Fibroblast of skin of right quadriceps (primary cell): ENCODE measurements at regions not wholly inside any gene's neighbourhood (a gene's known extent, or its start where the extent isn't known, plus 50 kb on each side); places are given as distances from the start of the nearest gene placed in this dataset.

Experiments used
- DNase-seq: peaks from one replicate; pipeline ENCODE4 v3.0.0-alpha.2; 2013

DNA sequence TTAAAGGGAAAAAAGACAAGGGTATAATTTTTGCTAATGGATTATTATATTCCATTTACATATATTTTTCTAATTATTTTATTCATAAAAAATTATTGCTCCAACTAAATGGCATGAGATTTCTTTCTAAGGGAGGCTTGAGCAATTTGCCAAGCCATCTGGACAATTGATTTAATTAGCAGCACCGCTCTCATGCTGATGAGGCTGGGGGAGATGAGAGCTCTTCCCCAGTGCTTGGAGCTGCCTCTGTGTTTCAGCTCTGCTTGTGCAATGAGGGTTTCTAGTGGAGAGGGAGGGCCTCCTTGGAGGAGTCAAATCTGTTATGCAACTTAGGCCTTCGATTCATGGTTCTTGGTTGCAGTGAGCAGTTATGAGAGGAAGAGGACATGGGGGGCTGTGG lies 574.3 kb downstream of the TCERG1L start:
- no peak for DNase-seq

DNA sequence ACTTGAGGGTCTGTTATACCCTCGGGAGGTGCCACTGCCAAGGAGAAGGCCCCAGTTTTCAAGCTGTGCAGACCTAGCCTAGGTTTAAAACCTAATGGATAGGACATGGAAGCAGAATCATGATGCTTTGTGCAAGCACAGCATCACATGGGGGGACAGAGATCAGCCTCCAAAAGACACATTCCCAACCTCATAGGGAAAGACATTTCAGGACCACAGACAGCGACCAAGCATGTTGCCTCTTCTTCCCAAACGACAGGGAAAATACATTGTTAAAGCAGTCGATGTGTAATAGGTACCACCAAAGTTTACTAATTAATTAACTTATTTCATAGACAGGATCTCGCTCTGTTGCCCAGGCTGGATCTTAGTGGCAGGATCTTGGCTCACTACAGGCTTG lies 573.9 kb downstream of the TCERG1L start:
- no peak for DNase-seq

DNA sequence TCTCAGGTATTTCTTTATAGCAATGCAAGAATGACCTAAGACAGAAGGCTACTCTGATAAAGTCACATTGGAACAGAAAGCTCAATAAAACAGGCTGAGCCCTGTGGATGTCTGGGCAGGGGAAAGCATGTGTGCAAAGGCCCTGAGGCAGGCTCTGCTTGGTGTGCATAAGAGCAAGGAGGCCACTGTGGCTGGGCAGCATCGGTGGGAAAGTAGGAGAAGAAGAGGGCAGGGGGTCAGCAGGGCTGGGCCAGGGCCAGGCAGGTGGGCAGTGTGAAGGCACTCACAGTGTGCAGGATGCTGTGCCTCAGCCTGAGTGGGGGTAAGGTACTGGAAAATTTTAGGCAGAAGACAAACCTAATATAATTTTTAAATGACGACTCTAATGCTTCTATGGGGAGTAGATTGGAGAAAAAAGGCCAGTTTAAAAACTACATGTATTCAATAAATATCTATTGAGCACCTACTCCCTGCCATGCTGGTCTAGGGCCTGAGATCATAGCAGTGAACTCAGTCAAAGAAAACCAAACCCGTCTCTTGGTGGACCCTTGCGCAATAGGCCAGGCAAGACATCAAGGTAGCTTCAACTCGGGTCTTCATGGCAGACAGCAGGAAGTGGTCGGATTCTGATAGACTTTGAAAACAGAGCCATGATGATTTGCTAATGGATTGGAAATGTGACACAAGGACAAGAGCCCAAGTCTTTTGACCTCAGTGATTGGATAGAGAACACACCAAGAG lies 572.3 kb downstream of the TCERG1L start:
- no peak for DNase-seq

DNA sequence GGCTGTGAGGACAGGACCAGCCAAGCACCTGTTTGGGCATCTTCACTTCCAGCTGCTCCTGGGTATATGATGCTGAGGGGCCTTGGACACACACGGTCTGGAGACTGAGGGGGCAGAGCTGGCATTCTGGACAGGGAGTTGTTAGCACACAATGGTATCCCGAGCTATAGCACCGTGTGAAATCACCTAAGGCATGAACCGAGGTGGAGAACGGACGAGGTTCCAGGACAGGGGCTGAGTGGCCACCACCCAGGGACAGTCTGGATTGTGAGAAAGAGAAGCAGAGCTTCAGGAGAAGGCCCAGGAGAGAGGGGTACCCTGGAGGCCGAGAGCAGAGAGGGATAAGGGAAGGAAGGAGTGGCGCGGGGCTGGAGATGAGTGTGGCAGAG lies 571.8 kb downstream of the TCERG1L start:
- no peak for DNase-seq

DNA sequence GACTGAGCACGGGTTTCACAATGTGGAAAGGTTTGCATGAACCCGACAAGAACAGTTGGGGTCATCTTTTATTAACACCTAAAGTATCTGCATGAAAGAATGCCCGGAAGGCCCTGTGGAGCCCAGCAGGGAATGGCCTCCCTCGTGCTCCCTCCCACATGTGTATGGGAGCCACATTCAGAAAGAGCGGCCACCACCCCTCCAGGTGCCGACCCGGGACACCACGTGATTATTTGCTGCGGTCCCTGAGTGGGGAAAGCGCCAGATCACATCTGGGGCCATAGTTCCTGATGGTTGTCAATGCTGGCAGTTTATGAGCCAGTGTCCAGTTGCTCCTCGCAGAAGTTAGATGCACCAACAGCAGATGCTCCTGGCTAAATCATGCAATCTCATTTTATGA lies 571.4 kb downstream of the TCERG1L start:
- DNase-seq: no peak

DNA sequence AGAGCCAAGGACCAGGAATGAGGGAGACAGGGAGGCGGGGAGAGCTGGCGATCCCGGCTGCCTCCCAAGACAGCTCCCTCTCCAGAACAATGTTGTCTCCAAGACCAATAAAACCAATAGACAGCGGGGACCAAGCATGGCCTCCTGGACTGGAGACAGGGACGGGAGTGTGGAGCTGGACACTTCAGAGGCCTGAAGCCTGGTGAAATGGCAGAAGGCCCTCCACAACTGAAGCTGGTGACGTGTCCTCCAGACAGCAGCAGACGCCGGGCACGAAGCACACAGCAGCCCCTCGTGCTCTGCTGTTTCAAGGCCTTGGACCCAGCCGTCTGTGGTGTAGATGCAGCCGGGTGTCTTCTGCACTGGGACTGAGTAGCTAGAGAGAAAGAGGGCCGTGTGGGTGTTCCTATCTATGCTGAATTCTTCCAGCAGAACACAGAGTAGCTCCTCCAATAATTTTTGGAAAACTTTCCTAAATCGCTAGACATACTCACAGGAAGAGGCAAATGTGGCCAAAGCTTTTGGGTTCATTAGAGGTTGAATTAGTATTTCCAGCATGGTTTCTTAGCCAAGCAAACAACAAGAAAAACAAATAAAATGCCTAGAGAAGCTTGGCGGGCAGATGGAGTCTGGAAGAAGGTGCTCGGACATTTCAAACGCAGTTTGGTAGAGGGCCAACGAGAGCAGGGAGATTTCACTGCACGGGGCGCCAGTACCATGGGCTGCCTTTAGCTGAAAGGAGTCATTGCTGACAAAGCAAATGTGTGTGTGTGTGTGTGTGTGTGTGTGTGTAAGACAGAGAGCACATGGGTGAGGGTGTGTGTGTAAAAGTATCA lies 570.4 kb downstream of the TCERG1L start:
- DNase-seq: no peak

DNA sequence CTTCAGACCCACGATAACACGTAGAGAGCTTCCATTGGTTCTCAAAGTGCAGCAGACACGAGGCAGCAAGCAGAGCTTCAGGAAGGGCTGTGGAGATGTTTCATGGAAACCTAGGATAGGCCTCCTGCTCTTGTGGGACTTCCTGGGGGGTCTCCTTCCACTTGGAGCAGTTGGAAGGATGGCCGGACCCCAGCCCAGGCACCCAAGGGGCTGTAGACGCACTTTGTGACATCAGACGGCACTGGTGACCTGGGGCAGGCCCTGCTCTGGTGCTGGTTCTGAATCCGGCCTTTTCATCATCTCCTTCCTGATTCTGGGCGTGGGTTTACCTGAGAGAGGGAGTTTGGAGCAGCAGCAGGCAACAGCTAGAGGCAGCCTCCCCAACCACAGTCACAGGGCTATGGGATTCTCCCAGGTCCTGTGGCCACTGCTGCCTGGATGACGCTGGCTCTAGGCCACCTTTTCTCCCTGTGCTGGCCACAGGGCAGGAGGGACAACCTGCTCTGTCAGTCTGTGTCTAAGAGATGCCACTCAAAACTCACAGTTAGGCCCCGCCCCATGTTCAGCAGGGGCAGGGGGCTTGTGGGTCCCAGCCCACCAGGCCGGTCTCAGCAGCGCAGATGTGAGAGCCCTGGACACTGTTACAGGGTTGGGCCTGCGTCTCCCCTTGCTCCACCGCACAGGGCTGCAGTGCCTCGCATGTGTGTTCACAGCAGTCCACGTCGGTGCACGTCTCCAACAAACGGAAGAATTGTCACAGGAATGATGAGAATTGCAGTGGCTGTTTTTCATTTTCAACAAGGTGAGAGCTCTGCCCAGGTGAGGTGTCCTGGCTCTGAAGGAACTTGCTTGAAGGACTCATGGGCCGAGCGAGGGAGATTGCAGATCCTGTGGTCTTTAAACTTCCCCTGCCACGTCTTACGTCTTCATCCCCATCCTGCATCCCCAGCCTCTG lies 569.3 kb downstream of the TCERG1L start:
- no peak for DNase-seq

DNA sequence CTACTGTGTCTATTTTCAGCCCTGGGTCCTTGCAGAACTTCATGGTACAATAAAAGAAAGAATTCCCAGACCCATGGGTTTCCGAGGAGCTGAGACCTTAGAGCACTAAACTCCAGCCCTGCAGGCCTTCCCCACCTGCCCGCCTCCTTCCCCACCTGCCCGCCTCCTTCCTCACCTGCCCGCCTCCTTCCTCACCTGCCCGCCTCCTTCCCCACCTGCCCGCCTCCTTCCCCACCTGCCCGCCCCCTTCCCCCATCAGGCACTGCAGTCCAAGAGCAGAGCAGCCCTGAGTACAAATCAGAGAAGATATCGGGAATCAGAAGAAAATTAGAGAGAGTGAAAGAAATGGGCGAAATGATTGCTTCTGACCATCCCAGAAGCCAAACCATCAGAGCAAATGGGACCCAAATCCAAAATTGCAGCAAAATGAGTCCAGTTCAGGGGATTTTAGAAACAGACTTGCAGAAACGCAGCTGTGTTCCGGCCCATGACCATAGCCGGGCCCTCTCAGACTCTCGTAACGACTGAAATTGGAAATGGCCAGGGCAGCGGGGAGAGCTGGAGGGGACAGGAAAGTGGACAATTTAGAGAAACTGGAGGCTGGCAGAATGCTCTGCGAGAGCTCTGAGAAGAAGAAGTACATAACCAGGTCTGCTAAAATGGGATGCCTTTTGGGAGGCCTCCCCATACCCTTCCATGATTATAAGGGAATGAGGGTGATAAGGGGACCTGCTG lies 568.4 kb downstream of the TCERG1L start:
- no peak for DNase-seq

DNA sequence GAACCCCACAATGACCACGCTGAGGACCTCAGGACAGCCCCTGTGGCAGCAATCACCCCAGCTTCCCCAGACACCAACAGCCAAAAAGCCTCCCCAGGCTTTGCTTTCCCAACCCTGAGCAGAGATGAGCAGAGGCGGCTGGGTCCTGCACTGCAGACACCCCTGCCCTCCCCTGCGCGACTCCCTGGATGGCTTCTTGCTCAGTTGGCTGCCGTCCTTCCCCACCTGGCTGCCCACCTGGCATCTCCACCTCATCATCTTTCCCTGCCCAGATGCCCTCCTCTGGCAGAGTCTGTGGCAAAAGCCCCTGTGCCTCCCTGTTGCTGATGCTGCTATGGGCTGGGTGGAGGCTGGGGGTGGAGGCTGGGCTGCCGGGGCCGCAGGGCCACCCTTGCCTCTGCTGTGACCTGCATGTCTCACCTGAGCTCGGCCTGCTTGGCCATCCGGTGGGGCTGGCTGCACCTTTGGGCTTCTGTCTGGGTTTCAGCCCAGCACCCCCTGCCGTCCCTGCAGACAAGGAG lies 567.7 kb downstream of the TCERG1L start:
- no peak for DNase-seq

DNA sequence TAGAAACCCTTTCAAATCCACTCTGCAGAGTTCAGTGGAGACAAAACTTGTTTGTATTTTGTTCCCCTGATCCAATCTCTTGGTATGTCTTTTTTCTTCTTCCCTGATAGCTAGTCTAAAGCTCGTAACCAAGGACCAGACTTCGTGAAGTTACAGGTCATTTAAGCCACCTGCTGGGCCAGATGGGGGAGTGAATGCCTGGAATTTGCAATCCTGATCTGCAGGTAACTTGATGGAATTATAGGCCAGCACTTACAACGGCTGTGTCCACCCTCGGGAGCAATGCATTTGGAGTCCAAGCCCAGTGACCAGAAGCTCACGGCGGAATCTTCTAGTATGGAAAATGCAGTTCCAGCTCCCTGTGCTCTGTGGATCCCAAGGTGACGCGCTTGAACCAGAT lies 566.9 kb downstream of the TCERG1L start:
- no peak for DNase-seq

DNA sequence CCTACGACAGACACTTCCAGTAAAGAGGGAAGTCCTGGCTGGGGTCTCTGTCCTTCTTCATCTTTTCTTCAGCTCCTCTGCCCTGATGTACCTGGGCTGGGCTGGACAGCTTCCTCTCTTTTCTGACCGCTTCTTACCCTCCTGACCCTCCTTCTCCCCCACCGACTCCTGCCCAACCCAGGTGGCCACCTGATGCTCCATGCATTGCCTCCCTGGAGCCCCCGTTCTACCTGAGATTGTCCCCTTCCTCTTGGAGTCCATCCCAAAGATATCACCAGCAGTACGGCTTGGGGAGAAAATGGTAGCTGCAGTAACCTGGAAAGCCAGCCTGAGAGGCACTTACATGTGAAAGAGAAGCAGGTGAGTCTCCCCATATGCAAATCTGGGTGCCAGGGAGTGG lies 566.3 kb downstream of the TCERG1L start:
- DNase-seq: no peak

DNA sequence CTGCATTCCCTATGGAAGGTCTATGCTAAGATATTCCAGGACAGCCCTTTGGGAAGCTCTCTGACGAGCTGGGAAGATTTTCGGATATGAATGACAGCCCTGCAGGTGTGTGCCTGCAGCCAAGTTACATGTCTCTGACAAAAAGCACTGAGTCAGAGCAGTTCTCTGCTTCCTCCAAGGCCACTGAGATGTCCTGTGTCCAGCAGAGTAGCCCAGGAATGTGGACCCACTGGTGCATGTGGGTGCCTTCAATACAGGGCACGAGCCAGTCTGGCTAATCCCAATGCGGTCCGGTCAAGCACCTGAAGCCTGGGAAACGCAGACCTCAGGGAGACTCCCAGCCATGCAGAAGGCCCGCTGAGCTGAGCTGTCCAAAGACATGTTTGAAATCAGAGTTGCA lies 565.7 kb downstream of the TCERG1L start:
- DNase-seq: no peak

DNA sequence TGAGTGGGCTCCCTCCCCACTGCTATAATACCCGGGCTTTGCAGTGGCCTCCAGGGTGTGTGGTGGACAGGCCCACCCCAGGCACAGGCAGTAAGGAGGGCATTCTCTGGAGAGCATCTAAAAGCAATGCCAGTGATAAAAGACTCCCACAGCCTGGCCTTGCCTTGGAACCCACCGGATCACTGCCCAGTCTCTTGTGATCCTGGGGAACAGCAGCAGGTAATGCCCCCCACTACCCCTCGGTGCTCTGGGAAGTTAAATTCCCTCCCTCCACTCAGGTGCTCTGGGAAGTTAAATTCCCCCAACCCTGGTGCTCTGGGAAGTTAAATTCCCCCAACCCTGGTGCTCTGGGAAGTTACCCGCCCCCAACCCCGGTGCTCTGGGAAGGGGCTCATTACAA lies 565.2 kb downstream of the TCERG1L start:
- no peak for DNase-seq

DNA sequence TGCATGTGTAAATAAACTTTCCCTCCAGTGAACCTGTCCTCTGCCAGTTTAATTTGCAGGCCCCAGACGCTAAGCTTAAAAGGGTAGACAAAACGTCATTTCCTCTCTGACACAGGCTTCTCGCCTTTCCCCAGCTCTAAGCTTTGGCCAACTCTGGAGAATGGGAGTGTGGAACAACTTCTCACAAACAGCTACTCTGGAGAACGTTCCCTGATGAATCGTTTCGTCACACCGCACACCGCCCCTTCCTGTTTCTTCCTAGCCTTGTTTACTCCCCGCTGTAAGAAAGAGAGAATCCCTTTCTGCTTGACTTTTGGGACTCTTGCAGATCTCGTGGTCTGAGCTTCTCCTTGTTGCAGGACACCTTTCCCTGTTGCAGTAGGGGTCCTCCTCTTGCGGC lies 564.2 kb downstream of the TCERG1L start:
- no peak for DNase-seq

DNA sequence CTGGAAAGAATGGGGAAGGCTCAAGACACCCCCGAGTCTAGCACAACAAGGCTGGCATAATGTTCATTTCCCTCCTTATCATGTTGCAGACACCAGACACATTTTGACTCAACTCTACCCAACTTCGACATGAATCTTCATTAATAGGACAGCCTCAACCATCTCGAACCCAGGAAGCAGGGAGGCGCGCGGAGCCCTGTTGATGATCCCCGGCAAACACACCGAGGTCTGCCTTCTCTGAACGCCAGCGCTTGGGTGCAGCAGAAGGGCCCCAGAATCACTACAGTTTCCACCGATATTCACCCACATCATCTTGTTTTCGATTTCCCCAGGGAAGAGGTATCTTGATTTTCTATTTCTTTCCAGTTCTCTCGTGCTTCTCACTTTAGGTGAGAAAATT lies 563.6 kb downstream of the TCERG1L start:
- no peak for DNase-seq

DNA sequence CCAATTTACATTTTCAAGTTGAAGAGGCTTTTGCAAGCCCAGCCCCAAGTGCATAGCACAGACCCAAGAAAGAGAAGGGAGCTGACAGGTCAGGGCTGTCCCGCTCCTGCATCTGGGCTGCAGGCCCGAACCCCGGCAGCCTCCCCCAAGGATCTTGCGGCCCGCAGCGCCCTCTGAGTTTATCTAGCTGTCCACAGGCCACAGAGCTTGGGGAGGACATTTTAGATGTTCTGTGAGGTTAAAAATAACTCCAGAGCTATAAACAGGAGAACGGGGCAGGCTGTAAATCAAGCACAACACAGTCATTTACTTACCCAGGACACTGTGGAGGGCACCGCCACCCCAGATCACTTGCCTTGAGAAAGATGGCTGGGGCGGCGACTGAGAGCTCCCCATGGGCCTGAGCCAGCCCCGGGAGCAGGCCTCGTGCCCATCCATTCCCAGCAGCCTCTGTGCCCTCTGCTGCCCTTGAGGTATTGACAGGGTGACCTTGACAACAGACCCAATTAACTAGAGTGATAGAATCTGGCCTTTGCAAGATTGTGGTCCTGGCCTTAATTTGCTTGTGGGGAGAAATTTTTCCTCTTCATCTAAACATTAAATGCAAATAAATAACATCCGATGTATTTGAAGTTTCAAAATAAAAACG lies 563.0 kb downstream of the TCERG1L start:
- no peak for DNase-seq

DNA sequence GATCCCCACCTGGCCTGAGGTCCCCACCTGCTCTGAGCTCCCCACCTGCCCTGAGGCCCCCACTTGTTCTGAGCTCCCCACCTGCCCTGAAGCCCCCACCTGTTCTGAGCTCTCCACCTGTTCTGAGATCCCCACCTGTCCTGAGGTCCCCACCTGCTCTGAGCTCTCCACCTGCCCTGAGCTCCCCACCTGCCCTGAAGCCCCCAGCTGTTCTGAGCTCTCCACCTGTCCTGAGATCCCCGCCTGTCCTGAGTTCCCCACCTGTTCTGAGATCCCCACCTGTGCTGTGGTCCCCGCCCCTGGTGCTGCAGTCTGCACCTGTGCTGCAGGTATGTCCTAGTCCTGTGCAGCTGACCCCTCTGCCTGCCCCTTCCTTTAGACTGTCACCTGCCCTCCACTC lies 561.6 kb downstream of the TCERG1L start:
- DNase-seq: no peak

DNA sequence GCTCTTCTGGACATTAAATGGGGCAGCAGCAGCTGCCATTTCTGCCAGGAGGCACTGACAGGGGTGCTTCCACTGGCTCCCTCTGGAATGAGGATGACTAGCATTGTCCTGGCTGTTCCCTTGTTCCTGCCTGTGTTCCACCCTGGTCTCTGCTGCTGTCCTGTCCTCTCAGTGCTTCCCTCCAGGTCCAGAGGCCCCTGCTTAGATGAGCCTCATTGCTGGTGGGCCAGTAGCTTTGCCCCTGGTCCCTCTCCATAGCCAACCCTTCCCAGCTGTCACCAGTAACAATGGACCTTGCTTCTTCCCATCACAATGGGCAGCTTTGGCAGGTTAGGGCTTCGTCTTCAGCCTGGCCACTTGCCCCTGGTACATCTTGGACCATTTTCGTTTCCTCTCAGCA lies 561.1 kb downstream of the TCERG1L start:
- DNase-seq: no peak

DNA sequence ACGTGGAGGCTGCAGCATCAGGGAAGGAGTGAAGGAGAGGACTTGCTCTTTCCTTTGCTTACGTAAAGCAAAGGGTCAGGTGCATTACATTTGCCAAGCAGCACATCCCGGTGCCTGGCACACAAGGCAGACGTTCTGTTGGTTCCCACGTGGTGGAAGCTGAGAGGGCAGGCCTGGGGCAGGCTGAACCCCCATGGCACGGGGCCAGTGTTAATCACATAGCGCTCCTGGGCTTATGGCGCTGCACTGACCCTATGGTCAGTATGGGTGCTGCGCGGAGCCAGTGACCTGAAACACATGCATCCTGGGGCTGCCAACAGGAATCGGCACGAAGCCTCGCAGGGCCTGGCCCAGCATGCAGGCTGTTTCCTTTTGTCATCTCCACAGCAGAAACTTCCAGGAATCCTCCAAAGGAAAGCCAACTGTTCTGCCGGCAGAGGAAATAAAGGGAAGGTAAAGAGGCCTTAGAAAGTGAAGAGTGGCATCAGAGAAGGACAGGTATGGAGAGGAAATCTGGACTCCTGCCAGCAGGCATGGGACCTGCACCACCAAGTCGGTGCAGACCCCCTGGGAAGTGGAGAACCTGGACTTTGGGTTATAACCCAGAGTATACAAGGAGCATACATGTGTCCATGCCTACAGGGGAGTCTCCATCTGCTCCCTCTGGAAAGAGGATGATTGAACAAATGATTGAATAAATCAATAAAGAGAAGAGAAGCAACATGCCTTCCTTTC lies 560.2 kb downstream of the TCERG1L start:
- no peak for DNase-seq

DNA sequence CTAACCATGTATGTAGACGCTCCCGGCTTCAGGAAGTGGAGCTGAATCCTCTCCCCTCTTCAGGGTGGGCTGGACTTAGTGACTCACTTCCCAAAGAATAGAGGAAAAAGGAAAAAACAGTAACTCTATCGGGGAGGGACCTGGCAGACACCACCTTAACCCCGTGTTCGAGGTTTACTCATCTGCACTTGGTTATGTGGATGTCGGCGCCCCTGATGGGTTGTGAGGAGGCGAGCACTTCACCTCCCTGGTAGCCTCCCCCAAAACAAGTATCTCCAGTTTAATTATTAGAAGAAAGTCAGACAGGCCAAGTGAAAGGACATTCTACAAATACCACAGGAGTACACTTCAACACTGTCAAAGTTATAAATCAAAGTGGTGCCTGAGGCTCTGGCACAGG lies 559.7 kb downstream of the TCERG1L start:
- DNase-seq: no peak

DNA sequence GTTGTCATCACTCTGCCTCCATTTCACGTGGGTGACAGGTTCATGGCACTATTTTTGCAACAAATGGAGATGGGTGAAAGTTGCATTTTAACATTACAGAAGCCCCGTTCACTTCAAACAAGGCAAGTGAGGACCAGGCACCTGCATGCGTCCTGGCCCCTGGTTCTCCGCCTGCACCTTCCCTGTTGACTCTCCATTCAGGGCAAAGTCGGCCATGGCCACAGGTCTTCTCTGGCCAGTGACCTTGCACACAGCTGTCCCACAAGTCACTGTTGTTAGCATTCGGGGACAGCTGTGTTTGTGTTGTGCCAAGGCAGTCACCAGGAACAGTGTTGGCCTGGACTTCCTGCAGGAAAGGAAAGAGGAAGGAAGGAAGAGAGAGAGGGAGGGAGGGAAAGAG lies 554.9 kb downstream of the TCERG1L start:
- DNase-seq: no peak
